Upper lobe of left lung (tissue), 4 donors: ENCODE measurements at regions not wholly inside any gene's neighbourhood (a gene's known extent, or its start where the extent isn't known, plus 50 kb on each side); places are given as distances from the start of the nearest gene placed in this dataset.

Experiments used
- CTCF ChIP-seq, 6 experiments: fragments of 450-650 bp in 4 of 6; fragments of 200-600 bp in 2 of 6; sonication (generic) in 2 of 6; IDR thresholded peaks; one replicate each; pipeline ENCODE4 v1.5.1; 2016 to 2019; ENCODE audit warnings: antibody characterized with exemption in 6 of 6
- EP300 ChIP-seq, 4 donors: sonication (generic); formaldehyde crosslinking; IDR thresholded peaks; one replicate each; pipeline ENCODE4 v1.5.1; 2017; ENCODE audit warnings: antibody characterized with exemption in 4 of 4, control low read depth in 2 of 4
- POLR2AphosphoS5 ChIP-seq, 2 donors: sonication (generic); formaldehyde crosslinking; IDR thresholded peaks; one replicate each; pipeline ENCODE4 v1.5.1; 2017; ENCODE audit warnings: antibody characterized with exemption in 2 of 2

- TF ChIP-seq CTCF (IDR thresholded peaks at IDR 0.05) = no peak
- TF ChIP-seq EP300 (IDR thresholded peaks at IDR 0.05) = no peak
- TF ChIP-seq POLR2AphosphoS5 (IDR thresholded peaks at IDR 0.05) = no peak
Observed at GRCh38 chr5:101904736-101905135, 391.3 kb downstream of the SLCO4C1 start.
